Stimulated activated CD8-positive, alpha-beta memory T cell treated with anti-CD3 and anti-CD28 coated beads, Interleukin-4, amount 100 ng/mL, for 4 hours (primary cell): ENCODE measurements at regions not wholly inside any gene's neighbourhood (a gene's known extent, or its start where the extent isn't known, plus 50 kb on each side); places are given as distances from the start of the nearest gene placed in this dataset.
"Not testable (repeated sequence)": the region's sequence is repeated elsewhere in the genome, so short reads cannot be mapped to it uniquely, and the experiment has no call there.

Source experiments
- DNase-seq, 2 donors: peaks; one replicate each; pipeline ENCODE4 v3.0.0-alpha.2; 2020; ENCODE audit warnings: low read depth in 2 of 2, low spot score in 1 of 2

DNA sequence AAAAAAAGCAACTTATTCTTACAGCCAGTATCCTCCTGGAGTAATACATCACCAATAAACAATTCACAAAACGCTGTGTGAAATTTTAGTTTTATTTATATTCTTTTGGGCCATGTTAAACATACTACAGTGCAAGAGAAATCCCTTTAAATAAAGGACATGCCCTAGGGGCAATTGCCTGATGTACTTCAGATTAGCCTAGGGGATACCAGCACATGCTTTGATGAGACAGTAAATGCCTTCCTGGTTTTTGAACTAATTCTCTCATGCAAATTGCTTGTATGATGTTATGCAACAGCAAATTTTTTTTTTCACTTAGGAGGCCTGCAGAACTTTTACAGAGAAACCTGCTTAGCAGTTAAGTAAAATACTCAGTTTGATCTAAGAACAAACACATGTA lies 711.9 kb upstream of the FRG1 start:
- no peak for DNase-seq

- DNase-seq: no peak
Observed at GRCh38 chr4:189232274-189232673, 708.4 kb upstream of the FRG1 start.

GRCh38 chr4:189233754-189234153 lies 706.9 kb upstream of the FRG1 start:
- DNase-seq: not testable (repeated sequence)

DNA sequence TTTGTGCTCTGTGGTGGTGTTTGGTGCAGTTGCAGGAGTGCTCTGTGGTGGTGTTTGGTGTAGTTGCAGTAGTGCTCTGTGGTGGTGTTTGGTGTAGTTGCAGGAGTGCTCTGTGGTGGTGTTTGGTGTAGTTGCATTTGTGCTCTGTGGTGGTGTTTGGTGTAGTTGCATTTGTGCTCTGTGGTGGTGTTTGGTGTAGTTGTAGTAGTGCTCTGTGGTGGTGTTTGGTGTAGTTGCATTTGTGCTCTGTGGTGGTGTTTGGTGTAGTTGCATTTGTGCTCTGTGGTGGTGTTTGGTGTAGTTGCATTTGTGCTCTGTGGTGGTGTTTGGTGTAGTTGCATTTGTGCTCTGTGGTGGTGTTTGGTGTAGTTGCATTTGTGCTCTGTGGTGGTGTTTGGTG lies 705.7 kb upstream of the FRG1 start:
- DNase-seq: not testable (repeated sequence)

- DNase-seq: no peak
Observed at GRCh38 chr4:189235599-189235998, 705.1 kb upstream of the FRG1 start.

- DNase-seq: not testable (repeated sequence)
Observed at GRCh38 chr4:189236321-189236720, 704.4 kb upstream of the FRG1 start.

DNA sequence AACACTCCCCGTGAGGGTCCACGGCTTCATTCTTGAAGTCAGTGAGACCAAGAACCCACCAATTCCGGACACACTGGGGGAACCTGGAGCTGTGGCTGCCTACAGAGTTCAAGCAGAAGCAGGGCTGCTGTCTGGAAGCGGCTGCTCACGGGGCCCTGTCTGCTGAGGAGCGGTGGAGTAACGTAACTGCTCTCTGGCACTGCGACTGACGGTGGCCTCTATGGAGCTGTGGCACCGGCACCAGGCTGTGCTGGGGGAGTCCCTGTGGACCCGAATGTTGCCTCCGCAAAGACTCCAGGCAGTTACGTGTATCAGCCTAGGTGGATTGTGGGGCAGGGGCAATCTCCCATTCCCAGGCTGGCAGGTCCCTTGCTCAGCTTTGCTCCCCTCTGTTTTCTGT lies 703.3 kb upstream of the FRG1 start:
- no peak for DNase-seq

GRCh38 chr4:189255636-189256035 lies 685.0 kb upstream of the FRG1 start:
- DNase-seq: no peak

DNA sequence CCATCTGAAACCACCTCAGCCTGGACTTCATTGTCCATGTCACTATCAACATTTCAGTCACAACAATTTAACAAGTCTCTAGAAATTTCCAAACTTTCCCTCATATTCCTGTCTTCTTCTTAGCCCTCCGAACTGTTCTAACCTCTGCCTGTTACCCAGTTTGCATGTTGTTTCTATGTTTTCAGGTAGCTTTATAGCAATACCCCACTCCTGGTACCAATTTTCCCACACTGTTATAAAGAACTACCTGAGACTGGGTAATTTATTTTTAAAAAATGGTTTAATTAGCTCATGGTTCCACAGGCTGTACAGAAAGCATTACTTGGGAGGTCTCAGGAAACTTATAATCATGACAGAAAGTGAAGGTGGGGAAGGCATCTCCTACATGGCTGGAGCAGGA lies 679.2 kb upstream of the FRG1 start:
- no peak for DNase-seq

GRCh38 chr4:189265515-189265914 lies 675.2 kb upstream of the FRG1 start:
- DNase-seq: no peak

- no peak for DNase-seq
Observed at GRCh38 chr4:189267312-189267965, 673.2 kb upstream of the FRG1 start.

DNA sequence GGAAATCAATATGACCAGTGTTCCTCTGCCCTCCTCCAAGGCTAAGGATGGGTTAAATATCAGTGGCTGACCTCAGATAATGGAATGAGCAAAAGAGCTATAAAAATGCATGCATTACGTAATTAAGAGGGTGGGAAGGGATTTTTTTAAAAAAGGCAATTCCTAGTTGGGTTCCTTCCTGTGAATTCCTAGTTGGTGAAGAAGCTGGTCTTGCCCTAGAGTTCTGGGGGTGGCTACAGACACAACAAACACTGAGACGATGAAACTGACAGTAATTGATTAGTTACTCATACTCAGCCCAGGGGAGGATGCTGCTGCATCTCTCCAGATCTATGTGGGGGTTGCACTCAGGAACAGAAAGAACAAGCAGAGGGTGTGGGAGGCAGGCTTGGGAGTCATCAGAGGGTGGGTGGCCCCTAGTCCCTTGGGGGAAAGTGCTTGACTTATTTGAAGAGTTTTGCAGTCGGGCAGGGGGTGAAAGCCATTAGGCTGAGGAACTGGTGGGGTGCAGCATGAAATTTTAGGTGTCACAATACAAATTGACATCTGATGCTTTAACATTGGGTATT lies 662.0 kb upstream of the FRG1 start:
- no peak for DNase-seq

GRCh38 chr4:189279188-189279587 lies 661.5 kb upstream of the FRG1 start:
- DNase-seq: no peak

DNA sequence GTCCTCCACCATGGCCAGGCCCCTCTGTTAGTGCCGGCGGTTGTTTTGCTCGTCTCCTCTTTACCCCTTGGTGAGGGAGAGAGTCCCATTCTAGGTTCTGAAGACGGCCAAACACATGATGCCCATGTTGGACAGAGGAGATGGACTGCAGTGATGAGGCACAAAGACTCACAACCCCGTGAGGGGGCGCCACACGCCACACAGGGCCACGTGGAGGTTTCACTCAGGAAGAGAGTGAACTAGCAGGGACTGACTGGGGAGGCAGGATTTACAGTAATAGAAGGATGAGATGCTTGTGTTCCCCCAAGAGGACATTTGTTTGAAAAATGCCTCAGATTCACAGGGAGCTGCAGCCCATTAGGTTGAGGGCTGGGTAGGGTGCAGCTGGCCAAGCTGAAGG lies 655.3 kb upstream of the FRG1 start:
- DNase-seq: no peak

GRCh38 chr4:189291939-189292338 lies 648.7 kb upstream of the FRG1 start:
- DNase-seq: no peak

DNA sequence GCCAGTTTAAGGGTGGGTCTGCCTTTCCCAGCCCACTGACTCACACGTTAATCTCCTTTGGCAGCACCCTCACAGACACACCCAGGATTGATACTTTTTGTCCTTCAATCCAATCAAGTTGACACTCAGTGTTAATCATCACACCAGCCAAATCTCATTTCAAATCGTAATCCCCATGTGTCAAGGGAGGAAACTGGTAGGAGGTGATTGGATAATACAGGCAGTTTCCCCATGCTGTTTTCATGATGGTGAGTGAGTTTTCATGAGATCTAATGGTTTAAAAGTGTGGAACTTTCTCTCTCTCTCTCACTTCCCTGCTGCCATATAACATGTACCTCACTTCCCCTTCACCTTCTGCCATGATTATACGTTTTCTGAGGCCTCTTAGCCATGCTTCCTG lies 647.2 kb upstream of the FRG1 start:
- DNase-seq: no peak

- no peak for DNase-seq
Observed at GRCh38 chr4:189294574-189294973, 646.1 kb upstream of the FRG1 start.

DNA sequence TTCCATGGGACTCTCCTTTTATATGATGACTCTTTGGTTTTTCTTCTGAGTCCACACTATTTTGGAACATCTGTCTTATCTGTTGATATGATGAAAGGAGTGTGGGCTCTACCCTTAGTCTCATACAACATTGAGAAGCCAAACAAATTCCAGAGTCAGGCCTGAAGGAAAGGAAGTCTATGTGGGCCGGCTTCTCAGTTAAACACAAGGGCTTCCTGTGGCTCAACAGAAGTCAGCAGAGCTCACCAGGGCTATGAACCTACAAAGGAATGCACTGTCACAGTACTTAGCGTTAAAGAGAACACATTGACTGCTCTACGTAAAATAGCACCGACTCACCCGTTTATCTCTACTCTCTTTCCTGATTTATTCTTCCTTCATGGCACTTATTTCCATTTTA lies 641.0 kb upstream of the FRG1 start:
- no peak for DNase-seq

- DNase-seq: no peak
Observed at GRCh38 chr4:189301692-189302091, 639.0 kb upstream of the FRG1 start.

DNA sequence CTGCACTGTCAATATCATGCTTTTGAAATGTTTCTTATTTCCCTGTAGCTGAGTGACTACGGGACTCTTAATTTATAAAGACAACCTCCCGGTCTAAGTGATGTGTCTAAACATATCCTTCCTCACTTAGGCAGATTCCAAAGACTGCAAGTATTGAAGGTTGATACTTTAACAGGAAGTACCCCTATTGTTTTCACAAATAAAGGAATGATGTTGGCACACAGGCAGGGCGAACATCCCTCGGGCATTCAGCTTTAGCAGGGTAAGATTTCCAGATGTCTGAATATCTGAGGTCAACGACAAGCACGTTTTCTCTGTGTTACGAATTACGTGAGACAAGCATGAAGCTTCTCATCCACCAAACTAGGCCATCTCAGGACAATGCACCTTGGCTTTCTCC lies 638.0 kb upstream of the FRG1 start:
- DNase-seq: no peak

GRCh38 chr4:189304167-189304566 lies 636.5 kb upstream of the FRG1 start:
- no peak for DNase-seq

GRCh38 chr4:189304809-189305208 lies 635.9 kb upstream of the FRG1 start:
- DNase-seq: no peak

DNA sequence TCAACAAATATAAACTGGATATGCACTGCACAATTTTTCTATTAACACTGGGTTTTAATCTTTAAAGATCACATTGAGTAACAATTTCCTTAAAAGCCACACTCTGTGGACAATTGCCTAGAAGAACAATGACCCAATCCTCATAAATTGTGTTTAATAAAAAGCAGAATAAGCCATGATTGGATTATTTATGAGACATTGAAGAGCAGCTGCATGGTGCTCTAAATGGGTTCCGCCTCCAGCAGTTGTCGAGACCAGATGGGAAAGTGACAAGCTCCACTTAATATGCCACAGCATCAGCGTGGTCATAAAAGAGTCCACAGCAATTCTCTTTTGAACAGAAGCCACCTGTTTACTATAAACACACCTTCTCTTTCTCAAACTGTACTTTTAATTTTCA lies 635.2 kb upstream of the FRG1 start:
- DNase-seq: no peak
